GM21717 (cell line): ENCODE measurements at regions not wholly inside any gene's neighbourhood (a gene's known extent, or its start where the extent isn't known, plus 50 kb on each side); places are given as distances from the start of the nearest gene placed in this dataset.
"Not testable (repeated sequence)": the region's sequence is repeated elsewhere in the genome, so short reads cannot be mapped to it uniquely, and the experiment has no call there.

Experiments used
- ATAC-seq: cut with Tn5 transposase; IDR thresholded peaks from one replicate; pipeline ENCODE4 v1.9.1; 2021; ENCODE audit warnings: mild to moderate bottlenecking, moderate library complexity; ENCODE audit not compliant: unreplicated experiment

- no peak for ATAC-seq
Observed at GRCh38 chr13:34349091-34349722, 531.3 kb downstream of the RFC3 start.

- no peak for ATAC-seq
Observed at GRCh38 chr13:34350671-34351070, 532.7 kb downstream of the RFC3 start.

- no peak for ATAC-seq
Observed at GRCh38 chr13:34351134-34351533, 533.2 kb downstream of the RFC3 start.

- no peak for ATAC-seq
Observed at GRCh38 chr13:34352958-34353357, 535.0 kb downstream of the RFC3 start.

GRCh38 chr13:34356686-34357434 is 538.9 kb downstream of the RFC3 start:
- no peak for ATAC-seq

GRCh38 chr13:34357435-34358232 is 539.7 kb downstream of the RFC3 start:
- ATAC-seq = no peak

GRCh38 chr13:34358811-34359513 is 541.0 kb downstream of the RFC3 start:
- ATAC-seq = no peak

GRCh38 chr13:34360702-34361101 is 542.8 kb downstream of the RFC3 start:
- ATAC-seq = no peak

- ATAC-seq = no peak
Observed at GRCh38 chr13:34361560-34361959, 543.6 kb downstream of the RFC3 start.

- ATAC-seq = no peak
Observed at GRCh38 chr13:34363266-34363665, 545.3 kb downstream of the RFC3 start.

GRCh38 chr13:34364633-34365032 is 546.7 kb downstream of the RFC3 start:
- no peak for ATAC-seq

GRCh38 chr13:34369931-34370330 is 552.0 kb downstream of the RFC3 start:
- ATAC-seq = no peak

- ATAC-seq = no peak
Observed at GRCh38 chr13:34371108-34371507, 553.2 kb downstream of the RFC3 start.

GRCh38 chr13:34371645-34372395 is 553.9 kb downstream of the RFC3 start:
- no peak for ATAC-seq

- ATAC-seq = no peak
Observed at GRCh38 chr13:34372581-34372980, 554.6 kb downstream of the RFC3 start.

GRCh38 chr13:34376483-34376882 is 558.5 kb downstream of the RFC3 start:
- no peak for ATAC-seq

GRCh38 chr13:34381228-34381627 is 560.8 kb upstream of the NBEA start:
- no peak for ATAC-seq

GRCh38 chr13:34383728-34384127 is 558.3 kb upstream of the NBEA start:
- ATAC-seq = no peak

GRCh38 chr13:34386229-34386628 is 555.8 kb upstream of the NBEA start:
- not testable (repeated sequence) for ATAC-seq

GRCh38 chr13:34391076-34391475 is 551.0 kb upstream of the NBEA start:
- no peak for ATAC-seq
